ELF-1 (cell line): ENCODE measurements at regions not wholly inside any gene's neighbourhood (a gene's known extent, or its start where the extent isn't known, plus 50 kb on each side); places are given as distances from the start of the nearest gene placed in this dataset.
A peak's percentile ranks its signal among the peaks of the same experiment; 100 is the strongest.

Experiments used
- DNase-seq: peaks from one replicate; pipeline ENCODE4 v3.0.0-alpha.2; 2016; ENCODE audit warnings: low read depth, low spot score

DNA sequence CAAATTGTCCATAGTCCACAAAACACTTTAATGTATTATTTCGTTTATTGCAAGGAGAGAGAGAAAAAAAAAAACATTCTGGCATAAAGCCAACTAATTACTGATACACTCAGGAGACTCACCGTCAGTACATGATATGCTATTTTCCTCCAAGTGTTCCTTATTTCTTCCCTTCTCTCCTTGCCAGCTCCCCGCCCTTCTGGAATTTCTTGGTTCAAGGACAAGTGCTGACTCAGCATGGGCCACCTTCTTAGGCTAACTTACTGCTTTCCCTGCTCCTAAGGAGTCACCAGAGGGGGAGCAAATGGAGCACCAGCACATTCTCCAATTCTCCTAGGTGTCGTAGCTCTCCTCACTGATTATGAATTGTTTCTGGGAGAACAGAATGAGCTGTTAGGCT is 133.8 kb upstream of the HDAC9 start:
- DNase-seq, result peak; percentile 67

- no peak for DNase-seq
Measured at GRCh38 chr7:18363751-18364380, 131.7 kb upstream of the HDAC9 start.

DNA sequence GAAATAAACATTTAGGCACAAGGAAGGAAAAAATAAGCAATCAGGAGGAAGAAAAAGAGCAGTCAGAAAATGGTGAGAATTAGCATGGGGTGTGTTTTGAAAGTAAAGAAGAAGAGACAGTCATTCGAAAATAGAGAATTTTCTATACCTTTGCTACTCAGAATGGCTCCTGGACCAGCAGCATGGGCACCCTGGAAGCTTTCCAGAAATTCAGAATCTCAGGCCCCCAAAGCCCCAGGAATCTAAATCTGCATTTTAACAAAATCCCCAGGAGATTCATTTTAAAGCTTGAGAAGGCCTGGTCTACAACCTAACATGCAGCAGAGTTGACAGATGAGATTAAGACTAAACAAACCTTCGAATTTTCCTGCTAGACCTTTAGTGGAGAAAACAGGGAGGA is 131.2 kb upstream of the HDAC9 start:
- no peak for DNase-seq

GRCh38 chr7:18366394-18366793 is 129.2 kb upstream of the HDAC9 start:
- no peak for DNase-seq

DNA sequence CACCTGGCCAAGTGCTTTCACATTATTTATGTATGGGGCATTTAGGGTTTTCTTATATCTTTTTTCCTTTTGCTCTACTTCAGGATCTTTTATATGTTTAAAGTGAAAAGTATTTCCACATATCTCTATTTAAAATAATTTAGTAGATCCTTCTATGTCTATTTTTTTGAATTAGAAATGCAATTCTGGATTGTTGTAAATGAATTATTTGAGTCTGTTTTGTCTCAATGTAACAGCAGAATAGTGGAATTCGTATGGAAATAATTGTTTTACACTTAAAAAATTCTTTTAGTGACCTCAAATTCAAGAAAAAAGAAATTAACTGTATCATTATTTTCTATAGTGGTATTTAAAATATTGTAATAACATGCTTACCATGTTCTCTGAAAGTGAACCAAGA is 126.5 kb upstream of the HDAC9 start:
- DNase-seq, result no peak

DNA sequence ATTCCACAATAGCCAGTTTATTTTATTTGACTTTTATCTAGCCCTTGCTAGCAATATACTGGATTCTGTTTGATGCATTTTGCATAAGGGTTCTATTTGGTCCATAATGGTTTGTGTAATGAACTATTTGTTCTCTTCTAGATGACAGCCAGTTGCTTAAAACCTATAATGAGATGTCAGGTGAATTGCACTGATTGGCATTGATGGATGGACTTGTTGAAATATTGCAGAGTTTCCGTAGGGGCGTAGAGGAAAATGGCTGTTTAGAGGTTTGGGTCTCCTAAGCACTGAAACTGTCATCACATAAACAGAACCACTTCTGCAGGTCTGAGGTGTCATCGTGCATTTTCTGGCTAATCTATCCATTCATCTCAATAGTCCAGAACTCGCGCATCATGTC is 124.9 kb upstream of the HDAC9 start:
- DNase-seq, result no peak

DNA sequence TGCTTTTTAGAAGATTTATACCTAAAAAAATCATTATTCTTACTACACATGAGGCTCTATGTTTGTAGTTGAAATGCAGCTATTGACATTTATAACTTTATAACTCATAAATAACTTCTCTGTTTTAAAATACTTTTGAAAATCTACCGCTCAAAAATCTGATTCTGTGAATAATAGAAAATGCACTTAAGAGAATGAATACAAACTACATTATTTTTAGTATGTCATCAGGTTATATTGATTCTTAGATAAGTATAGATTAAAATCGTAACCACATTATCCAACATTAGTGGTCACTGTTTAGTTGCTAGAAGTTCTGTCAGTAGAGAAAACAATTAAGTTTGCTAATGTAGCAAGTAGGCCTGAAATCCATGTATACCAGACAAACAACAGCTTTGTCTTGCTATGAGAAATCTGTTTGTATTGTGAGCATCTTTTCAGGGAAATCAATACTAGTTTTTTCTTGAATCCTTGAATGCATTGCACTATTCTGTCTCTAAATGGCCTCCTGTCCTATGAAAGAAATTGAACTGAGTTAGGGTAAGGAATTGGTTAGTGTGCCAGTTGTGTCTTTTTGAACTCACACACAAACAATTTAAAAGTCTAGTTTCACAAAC is 116.5 kb upstream of the HDAC9 start:
- no peak for DNase-seq

GRCh38 chr7:18384491-18385143 is 110.9 kb upstream of the HDAC9 start:
- DNase-seq, result no peak

GRCh38 chr7:18386607-18387006 is 108.9 kb upstream of the HDAC9 start:
- no peak for DNase-seq

DNA sequence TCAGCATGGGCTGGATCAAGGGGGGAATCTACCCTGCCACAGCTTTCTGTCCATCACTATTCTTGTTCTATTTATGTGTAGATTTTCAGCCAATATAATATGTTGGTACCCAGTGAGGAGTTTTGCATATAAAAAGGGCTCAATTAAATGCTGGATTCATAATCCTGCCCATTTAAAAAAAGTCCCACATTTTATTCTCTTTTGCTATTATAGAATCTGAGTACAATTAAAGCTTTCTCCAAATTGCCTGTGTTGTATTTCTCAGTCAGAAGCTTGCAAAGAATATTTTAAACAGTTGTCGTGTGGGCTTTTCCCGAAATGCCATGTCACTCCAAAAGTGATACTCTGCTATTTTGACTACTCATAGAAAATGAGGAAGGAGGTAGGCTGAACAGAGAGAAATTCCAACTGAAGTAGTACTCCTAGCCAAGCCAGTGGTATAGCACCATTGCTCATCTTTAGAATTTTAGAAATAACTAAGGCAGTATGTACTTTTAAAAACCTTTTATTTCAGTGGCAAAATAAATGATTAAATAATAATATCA is 108.3 kb upstream of the HDAC9 start:
- DNase-seq, result no peak

GRCh38 chr7:18390535-18390907 is 105.0 kb upstream of the HDAC9 start:
- DNase-seq, result no peak

DNA sequence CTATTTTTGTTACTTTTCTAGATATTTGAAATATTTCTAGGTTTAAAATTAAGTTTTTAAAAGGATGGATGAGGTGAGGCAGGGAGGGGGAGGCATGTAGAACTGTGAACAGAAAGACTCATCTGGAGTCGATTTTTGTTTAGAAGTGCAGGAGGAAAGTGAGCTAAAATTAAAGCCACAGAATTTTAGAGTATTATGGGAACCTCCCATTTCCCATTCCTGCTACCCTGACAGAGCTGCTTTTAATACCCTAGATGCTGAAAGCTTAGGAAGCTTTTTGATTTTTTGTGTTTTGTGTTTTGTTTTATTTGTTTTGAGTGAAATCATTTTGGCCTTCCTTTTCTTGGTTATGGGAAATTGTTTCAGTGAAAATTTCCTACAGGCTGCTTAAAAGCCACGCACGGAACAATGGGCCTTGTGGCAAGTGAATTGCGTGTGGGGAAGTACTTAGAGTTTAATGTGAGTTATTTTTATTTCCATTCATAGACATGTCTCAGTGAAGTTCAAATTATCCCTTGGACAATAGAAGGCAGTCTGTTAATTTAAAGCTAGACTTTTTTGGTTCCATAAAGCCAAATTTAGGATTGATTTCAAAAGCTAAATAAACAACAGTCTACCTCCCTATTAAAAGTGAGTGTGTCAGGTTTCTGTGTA is 102.0 kb upstream of the HDAC9 start:
- DNase-seq, result no peak

- no peak for DNase-seq
Measured at GRCh38 chr7:18395868-18396267, 99.7 kb upstream of the HDAC9 start.

DNA sequence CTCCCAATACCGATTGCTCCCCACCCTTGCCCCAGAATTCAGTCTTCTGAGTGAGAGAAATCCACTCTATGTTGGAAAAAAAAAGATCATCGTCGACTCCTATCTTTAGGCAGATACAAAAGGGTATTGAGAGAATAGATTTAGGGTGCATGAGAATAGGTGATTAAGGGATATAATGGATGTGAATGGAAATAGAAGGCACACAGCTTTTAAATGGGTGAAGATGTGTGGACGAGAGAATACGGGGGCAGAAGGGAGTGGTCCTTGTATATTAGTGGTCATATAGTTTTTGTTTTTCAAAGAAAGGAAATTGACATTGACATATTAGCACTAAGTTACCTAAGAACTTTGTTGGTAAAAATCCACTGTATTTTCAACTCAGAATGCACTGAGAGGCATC is 98.6 kb upstream of the HDAC9 start:
- DNase-seq, result no peak

GRCh38 chr7:18399436-18400235 is 95.9 kb upstream of the HDAC9 start:
- no peak for DNase-seq

GRCh38 chr7:18400275-18400674 is 95.3 kb upstream of the HDAC9 start:
- DNase-seq, result no peak

GRCh38 chr7:18400726-18401125 is 94.8 kb upstream of the HDAC9 start:
- DNase-seq, result no peak

DNA sequence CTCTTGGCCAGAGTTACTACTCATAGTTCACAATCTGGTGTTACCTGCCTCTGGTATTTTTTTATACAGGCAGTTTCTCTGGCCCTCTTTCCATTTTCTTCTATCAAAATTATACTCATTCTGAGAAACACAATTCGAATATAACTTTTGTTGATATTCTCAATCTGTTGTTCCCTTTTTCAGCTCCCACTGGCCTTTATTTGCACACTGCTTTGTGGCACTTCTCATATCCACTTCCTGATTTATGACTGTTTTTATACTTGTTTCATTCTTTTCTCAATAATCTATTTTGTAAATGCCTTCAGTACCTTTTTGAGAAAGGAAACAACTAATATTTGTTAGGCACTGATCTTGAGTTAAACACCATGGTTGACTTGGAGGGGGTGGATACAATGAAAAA is 93.8 kb upstream of the HDAC9 start:
- no peak for DNase-seq

DNA sequence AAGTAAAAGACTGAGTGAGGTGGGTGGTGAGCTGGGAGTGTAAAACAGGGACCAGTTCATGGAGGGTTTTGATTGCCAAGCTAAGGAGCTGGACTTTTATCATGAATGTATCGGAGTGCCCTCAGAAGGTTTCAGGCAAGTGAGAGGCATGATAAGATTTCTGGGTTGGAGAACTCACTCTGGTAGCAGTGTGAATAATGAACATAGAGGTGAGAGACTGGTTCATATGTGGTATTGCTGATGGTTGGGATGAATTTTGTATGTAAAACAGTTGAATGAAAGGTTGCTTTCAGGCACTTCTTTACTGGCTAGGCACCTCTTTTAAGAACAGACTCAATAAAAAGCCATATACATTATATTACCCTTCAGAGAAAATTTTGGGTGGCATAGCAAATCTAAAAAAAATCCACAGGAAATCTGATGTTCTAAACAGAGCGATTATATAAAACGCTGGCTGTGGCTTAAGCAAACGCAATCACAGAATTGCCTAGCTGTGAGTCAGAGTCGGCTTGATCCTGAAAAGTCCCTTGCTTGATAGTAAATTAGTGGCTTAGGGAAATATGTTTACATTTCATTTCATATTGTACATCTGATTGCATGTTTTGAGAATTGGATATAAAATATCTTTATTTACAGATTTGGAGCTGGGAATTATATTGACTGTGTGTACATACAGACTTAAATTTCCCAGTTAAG is 92.9 kb upstream of the HDAC9 start:
- DNase-seq, result no peak

- DNase-seq, result no peak
Measured at GRCh38 chr7:18405726-18406125, 89.8 kb upstream of the HDAC9 start.

GRCh38 chr7:18407385-18407784 is 88.2 kb upstream of the HDAC9 start:
- no peak for DNase-seq
